GM21390 (cell line): ENCODE measurements at regions not wholly inside any gene's neighbourhood (a gene's known extent, or its start where the extent isn't known, plus 50 kb on each side); places are given as distances from the start of the nearest gene placed in this dataset.
"Not testable (repeated sequence)": the region's sequence is repeated elsewhere in the genome, so short reads cannot be mapped to it uniquely, and the experiment has no call there.

Experiments used
- ATAC-seq: cut with Tn5 transposase; IDR thresholded peaks from one replicate; pipeline ENCODE4 v1.9.1; 2021; ENCODE audit not compliant: unreplicated experiment

DNA sequence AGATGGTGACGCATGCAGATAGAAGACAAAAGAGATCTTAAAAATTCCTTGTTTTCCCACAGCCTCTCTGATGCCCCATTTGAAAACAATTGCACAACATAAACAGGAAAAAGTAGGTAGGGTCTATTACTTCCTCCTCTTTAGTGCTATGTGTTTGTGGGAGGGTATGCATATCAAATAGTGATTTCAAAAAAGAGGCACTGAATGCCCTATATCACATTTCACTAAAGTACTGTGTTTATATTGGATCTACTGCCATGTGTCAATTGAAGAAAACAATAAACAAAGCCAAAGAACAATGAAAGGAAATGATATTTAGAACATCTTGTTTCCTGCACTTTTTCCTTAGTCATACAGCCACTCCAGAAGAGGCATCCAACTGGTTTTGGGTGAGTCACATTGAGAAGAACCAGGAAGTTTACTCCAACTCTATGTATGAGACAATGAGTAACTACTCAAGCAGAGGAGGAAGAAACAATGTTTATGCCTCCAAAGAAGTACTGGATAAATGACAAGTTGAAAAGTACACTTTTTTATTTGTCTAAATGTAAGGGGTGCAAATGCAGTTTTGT lies 583.6 kb downstream of the FBXO15 start:
- ATAC-seq = no peak

DNA sequence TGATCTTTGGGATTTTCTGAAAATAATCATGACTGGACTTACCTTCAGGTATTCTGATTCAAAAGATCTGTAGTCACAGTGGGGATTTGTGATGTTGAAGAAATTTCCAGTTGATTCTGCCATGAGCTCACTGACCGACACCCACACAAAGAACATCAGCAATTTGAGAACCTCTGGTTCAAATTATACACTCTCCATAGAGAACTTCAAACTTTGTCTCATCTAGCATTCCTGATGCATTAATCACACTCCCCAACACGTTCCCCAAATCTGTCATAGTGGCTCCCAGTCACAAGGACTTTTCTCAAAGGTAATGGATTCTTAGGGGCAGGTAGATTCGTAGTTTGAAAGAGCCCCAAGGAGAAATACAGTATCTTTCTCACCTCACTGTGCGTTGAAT lies 584.3 kb downstream of the FBXO15 start:
- ATAC-seq = no peak

DNA sequence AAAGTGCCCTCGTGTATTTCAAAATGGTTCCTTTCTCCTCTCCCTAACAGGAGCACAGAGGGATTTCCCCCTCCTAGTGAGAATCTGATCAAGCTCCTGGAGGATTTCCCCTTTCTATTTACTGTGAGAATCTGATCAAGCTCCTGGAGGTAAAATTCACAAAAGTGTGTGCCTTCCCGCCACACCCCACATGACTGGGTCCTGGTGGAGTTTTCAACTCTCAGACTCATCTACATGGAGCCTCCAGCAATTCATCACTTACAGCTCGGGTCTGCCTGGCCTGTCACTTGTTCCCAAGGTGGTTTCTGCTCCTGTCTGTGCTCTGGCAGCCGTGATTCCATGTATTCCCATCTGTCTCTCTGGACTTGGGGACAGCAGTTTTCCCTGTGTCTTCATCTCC lies 590.7 kb downstream of the FBXO15 start:
- no peak for ATAC-seq

DNA sequence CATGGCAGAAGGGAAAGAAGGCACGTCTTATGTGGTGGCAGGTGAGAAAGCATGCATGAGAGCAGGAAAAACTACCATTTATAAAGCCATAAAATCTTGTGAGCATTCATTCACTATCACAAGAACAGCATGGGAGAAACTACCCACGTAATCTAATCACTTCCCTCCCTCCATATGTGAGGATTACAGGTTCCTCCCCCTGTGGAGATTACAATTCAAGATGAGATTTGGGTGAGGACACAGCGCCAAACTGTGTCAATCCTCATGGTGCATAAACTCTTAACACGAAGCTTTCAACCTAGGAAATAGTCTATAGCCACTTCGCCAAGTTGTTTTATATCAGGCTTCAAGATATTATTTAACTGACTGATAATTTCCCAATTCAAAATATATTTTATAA lies 595.5 kb downstream of the FBXO15 start:
- no peak for ATAC-seq

DNA sequence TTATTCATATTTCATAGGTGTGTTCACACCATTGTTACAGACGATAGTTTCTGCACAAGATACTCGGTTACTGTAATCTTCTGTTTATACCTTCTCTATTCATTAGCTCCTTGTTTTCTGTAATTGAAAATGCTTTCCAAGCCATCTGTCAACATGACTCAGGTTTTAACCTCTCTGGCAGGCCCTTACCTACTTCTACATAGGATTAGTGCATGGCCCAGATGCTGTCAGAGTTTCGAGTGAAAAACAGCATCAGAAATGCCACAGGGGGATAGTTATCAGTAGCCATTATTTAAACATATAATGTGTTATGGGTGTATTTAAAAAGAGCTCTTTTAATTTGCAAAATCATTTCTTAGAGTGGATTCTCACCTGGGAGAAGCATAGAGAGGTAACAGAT lies 596.4 kb downstream of the FBXO15 start:
- no peak for ATAC-seq

DNA sequence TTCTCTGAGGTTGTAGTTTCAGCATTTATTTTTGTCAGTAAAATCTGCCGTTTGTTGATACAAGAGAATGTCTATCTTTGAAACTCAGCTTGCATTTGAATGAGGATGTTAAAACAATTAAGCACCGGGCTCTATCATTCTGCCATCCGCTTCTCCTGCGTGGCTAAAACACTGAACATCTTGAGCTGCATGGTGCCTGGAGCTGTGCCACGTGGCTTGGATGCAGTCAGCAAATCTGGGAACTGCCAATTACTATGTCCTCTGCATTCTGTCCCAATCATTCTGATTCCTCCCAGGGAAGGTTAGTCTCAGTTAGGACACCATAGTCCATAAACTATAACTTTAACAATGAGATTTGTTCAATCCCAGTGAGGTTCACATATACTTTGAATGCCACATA lies 598.4 kb downstream of the FBXO15 start:
- ATAC-seq = no peak

DNA sequence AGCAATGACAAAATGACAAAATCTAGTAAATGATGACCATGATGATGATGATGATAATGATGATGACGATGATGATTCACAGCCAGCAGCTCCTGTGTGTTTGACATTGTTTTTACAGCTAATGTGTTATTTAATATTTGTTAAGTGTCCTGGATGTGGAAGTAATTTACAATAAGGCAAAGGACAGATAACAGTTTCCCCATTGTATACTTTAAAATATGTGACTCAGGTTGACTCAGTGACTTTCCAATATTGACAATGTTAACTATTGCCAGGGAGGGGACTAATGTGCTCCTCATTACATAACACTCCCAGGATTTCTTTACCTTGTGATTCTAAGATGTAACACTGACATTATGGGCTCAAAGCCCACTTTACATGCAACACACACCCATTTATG lies 602.2 kb downstream of the FBXO15 start:
- ATAC-seq = no peak

DNA sequence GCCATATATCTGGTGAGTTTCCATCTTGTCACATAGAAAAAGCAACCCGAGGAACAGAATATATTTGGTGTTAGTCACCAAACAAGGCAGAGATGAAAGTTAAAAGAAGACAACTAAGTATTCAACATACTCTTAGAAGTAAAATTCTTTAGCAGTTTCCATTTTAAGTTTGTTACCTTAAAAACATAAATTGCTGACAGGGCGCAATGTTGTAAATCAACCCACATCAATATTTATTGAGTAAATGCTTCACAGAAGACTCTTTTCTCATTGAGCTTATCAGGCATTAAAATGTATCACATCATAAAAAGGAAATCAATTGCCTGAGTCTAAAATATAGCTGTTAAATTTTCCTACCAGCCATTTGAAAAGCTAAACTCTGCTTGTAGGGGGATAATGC lies 603.0 kb downstream of the FBXO15 start:
- no peak for ATAC-seq

DNA sequence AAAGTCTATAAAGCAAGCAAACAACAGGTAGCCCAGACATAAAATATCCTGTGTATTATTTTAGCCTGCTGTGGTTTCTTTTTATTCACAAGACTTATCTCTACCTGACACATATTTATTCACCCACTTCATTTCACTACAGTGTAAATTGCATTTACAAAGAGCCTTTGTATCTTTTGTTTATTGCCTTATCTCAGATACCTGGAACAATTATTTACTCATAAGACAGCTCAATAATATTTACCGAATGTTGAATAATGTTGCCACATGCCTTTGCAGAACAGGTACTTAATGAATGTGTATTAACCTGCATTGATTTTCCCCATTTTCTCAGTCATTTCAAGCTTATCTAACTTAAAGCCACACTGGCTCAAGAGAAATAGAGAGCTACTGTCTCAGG lies 603.6 kb downstream of the FBXO15 start:
- no peak for ATAC-seq

DNA sequence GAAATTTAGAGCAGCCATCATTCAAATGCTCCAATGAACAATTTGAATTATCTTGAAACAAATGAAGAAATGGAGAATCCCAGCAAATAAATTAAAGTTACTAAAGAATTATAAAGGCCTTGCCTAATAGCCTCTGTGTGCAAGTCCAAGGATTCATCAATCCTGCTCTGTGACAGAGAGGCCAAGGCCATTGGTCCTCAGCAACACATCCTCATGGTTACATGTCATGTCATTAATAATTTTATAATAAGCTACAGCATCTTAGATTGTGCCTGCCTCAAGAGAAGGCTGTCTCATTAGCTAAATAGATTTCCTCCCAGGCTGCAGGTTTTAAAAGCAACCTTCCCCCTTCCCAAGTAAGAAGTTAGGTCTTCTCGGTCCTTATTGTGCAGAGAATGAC lies 611.6 kb downstream of the FBXO15 start:
- no peak for ATAC-seq

DNA sequence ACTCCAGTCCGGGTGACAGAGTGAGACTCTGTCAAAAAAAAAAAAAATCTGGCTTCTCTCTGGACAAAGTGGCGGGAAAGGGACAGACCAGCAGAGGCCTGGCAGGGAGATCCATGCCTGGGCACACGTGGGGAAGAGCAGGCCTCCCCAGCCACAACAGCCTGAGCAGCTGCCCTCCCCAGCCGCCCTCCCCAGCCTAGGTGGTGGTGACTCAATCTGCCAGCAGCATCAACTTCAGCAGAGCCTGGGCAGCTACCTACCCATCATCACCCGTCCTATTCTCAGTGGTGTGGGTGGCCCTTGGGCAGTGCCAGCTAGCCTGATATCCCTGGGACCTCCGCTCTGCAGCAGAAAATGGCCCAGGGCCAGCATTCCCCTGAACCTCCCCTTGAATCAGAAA lies 612.4 kb downstream of the FBXO15 start:
- no peak for ATAC-seq

DNA sequence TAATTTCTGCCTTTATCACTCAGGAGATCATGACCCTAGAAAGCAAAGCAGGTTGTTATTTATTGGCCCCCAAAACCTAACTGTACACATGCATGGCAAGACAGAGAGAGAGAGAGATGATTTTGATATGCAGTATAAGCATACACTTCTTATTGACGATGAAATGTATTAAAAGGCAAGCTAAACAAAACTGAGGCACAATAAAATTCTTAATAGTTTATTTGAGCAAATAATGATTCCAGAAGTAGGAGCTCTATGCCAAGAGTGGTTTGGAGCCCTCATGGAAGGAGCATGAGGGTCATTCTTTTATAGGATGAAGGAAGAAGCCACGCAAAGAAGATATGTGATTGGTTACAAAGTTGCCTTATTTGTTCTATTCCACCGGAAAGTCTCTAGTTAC lies 616.0 kb downstream of the FBXO15 start:
- ATAC-seq = no peak

DNA sequence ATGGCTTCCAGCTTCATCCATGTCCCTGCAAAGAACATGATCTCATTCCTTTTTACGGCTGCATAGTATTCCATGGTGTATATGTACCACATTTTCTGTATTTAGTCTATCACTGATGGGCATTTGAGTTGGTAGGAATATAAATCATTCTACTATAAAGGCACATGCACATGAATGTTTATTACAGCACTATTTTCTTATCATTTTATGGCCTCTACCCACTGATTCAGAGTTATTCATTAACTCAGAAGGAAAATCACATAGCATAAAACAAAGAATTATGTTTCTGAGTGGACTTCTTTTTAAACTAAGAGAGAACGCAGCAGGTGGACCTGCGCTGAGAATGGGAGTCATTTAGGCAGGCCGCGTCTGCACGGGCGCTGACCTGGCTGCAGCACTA lies 619.6 kb downstream of the FBXO15 start:
- ATAC-seq = no peak

DNA sequence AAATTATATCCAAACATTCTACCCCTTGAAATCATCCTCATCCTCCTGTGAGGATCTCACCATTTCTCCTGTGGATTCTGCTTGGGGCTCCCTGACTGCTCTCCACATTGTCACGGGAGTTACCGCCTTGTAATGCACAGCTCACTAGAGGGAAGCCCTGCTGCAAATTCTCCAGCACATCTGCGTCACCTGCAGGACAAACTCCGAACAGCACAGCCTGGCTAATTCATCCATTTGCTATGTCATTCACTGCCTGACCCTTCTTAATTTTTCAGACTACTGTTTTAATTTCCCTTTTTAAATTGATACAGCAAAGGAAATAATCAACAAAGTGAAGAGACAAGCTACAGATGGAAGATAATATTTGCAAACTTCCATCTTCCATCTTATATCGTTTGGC lies 627.4 kb downstream of the FBXO15 start:
- no peak for ATAC-seq

DNA sequence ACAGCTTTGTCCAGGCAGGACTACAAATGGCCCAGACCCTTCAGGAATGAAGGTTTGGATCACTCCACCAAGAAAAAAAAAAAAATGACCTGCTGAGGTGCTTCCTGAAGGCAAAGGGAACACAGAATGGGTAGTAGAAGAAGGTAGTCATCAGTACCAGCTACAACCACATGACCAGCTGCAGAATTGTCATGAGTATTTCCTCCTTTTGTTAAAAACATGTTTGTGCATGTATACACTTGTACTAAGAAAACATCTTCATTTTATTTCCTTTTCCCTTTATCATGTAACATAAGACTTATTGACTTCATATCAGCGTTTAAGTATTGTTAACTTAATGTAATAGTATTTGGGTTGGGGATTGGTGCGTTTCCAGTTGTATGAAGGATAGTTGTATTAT lies 631.6 kb downstream of the FBXO15 start:
- not testable (repeated sequence) for ATAC-seq

DNA sequence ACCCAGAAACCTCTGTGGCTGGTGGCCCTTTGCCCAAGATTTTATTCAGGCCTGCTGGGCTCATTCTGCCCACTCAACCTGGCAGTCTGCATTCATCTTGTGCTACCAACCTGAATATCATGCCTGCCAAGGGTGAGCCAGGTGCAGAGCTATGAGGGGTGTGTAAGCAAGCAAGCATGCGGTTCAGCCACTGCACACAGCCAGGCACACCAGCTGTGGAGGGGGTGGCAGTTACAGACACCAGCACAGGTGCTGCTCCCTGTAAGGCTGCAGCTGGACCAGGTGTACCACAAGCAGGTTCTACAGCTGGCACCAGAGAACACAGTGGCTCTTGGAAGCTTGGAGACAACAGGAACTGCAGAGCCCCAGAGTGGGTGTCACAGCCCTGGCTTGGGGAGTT lies 633.2 kb downstream of the FBXO15 start:
- ATAC-seq = no peak

DNA sequence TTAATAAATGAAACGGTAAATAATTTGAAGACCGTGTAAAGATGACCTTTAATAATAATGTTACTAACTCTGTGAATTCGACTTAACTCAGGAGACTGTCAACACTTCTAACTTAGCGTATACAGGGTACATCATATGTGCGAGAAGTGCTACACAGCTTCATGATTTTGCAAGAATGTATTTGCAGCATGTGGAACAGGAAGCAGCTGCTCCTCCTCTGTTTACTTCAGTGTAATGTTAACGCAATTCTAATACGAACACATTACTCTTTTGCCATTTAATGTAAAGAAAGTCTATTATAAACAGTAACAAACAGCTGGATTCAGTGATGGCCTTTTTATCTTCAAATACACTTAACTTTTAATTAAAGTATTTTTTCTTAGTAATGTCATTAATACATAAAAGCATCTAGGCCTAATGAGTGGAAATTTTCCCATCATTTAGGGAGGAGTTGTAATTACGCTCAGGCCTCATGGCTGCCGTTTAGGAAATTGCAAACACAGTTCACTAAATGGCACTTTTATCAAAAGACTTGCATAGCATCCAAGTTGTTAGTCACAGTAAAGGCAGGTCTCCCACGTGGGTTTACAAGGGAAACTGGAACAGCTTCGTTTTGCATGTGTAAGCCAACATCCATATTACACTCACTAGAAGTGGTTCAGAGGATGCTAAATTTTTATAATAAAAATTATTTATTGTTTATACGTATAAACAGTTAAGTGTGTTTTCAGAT lies 635.7 kb downstream of the FBXO15 start:
- no peak for ATAC-seq

DNA sequence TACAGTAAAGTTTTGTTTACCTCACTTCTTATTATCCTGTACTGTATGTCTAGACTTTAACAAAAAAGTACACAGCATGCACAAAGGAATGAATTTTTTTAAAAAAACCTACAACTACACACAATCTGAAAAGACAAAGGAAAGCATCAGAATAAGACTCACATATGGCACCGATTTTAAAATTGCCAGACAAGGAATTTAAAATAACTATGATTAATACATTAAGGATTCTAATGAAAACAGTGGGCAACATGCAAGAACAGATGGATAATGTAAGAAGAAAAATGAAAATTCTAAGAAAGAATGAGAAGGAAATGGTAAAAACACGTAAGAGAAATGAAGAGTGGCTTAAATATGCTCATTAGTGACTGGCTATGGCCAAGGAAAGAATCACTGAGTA lies 638.2 kb downstream of the FBXO15 start:
- no peak for ATAC-seq

DNA sequence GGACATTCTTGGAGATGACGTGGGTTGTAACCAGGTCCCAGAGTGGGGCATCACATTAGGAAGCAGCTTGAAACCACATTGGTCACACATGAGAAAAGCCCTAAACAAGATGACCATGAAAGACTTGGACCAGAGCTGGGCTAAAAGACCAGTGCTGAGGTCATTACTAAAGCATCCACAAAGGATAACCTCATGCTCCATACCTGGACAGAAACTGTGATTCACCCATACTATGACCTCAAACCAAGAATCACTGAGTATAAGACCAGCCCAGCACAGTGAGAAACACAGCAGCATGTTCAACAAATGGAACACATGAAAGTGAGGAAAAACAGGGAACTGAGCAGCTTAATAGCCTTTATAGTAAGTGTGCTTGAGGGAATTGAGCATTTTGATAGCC lies 635.5 kb upstream of the NETO1 start:
- ATAC-seq = no peak

DNA sequence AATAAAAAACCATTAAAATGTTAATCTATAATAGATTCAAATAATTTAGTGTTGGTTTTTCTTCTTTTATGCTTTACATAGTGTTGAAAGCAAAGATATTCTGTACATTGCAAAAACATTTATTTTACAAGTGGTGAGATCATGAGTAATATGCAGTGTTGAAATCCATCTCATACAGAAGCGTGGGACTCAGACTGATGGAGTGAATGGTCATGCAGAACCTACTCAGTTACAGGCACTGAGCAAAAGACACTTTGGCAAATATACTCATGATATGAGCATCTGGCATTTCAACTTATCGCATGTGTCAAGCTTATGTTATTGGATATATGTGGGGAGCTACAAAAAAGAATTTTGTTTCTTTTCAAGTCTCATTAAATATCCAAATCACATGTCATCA lies 620.2 kb upstream of the NETO1 start:
- no peak for ATAC-seq

DNA sequence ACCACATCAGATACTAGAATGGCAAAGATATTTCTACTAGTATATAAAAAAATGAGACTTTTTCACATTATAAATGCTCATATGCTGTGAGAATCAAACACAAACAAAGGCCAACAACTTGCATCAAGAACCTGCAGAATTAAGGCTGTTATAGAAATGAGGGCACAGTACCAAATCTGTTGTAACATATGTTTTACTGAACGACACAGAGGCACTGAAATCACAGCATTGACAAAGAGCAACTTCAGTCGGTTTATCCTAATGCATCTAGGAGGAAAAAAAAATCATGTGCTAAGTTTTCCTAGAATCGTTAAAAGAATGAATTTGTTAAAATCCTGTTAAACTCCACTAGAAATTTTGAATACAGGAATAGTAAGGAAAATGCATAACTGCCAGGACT lies 617.4 kb upstream of the NETO1 start:
- ATAC-seq = no peak

DNA sequence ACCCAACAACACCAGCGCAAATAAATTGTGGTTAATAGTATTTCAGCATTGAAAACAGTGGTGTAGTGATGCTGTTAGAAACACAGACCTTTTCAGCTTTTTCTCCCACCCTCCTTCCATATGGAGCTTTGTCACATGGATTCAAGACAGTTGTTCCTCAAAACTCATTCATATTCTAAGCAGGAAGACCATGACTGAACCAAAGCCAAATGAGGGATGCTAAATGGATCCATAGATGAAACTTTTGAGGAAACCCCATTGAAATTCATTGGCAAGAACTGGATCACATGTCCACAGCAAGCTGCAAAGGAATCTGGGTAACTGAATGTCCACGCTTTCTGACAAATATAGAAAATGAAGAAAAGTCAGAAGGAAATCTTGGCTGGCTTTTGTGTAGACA lies 615.1 kb upstream of the NETO1 start:
- ATAC-seq = no peak

DNA sequence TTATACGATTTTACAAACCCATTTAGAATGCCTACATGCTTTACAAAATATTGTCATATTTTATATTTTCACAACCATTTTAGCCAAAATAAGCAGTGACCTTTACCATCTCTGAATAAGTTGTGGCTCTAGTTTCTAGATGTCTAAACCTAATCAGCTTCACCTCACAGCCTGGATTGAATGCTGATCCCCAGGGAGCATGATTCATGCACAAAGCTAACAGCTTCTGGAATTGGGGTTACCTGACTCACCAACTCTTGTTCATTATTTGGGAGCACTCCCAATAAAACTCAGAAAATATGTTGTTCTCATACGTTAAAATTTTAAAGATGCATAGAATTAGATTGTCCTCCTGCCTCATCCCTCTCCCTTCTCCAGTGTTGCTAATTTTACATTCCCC lies 611.7 kb upstream of the NETO1 start:
- ATAC-seq = no peak
